SJSA1 (cell line): ENCODE measurements at regions not wholly inside any gene's neighbourhood (a gene's known extent, or its start where the extent isn't known, plus 50 kb on each side); places are given as distances from the start of the nearest gene placed in this dataset.
A peak's percentile ranks its signal among the peaks of the same experiment; 100 is the strongest.

ENCODE experiments used
- DNase-seq, 2 experiments: peaks; one replicate each; pipeline ENCODE4 v3.0.0-alpha.2; 2015 to 2020; ENCODE audit warnings: low spot score in 2 of 2, low read depth in 1 of 2
- H3K27ac ChIP-seq: fragments of 250-450 bp; sonication (Bioruptor Pico); 2 replicates; pipeline ENCODE4 v1.5.1; 2020; ENCODE audit warnings: mild to moderate bottlenecking, moderate library complexity
- H3K27me3 ChIP-seq: fragments of 250-450 bp; sonication (Bioruptor Pico); replicated peaks from 2 replicates; pipeline ENCODE4 v1.5.1; 2020; ENCODE audit warnings: mild to moderate bottlenecking, moderate library complexity
- H3K36me3 ChIP-seq: fragments of 250-450 bp; sonication (Bioruptor Pico); 2 replicates; pipeline ENCODE4 v1.5.1; 2020; ENCODE audit warnings: mild to moderate bottlenecking
- H3K4me1 ChIP-seq: fragments of 250-450 bp; sonication (Bioruptor Pico); replicated peaks from 2 replicates; pipeline ENCODE4 v1.6.1; 2021; ENCODE audit warnings: mild to moderate bottlenecking
- H3K4me3 ChIP-seq: fragments of 250-450 bp; sonication (Bioruptor Pico); 2 replicates; pipeline ENCODE4 v1.5.1; 2020; ENCODE audit warnings: mild to moderate bottlenecking
- H3K9me3 ChIP-seq: fragments of 250-450 bp; sonication (Bioruptor Pico); replicated peaks from 2 replicates; pipeline ENCODE4 v1.5.1; 2020; ENCODE audit warnings: mild to moderate bottlenecking

DNA sequence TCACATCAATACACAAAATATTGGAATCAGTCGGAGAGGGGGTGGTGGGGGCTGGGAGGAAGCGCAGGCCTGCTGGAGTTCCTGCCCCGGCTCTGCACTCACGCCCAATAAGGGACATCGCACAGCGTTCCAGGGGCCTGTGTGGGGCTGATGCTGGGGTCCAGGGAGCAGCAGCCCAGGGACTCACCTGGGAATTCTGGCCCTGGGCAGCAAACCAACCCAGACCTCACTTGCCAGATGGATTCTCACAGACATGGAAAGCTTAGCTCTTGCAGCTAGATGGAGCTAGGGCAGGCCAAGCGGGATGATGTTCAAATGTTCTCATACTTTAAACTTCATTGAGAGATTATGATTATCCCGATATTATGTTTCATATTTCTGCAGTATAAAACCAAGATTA lies 266.6 kb upstream of the TANK start:
- DNase-seq, result no peak
- Histone ChIP-seq H3K9me3 (no peaks in the 10 kb centered on the region), H3K4me3 (no peak overlapping the region), H3K36me3 (no peaks in the 10 kb centered on the region), H3K4me1 (no peaks in the 10 kb centered on the region), H3K27ac (no peak overlapping the region), H3K27me3 (no peaks in the 10 kb centered on the region)

DNA sequence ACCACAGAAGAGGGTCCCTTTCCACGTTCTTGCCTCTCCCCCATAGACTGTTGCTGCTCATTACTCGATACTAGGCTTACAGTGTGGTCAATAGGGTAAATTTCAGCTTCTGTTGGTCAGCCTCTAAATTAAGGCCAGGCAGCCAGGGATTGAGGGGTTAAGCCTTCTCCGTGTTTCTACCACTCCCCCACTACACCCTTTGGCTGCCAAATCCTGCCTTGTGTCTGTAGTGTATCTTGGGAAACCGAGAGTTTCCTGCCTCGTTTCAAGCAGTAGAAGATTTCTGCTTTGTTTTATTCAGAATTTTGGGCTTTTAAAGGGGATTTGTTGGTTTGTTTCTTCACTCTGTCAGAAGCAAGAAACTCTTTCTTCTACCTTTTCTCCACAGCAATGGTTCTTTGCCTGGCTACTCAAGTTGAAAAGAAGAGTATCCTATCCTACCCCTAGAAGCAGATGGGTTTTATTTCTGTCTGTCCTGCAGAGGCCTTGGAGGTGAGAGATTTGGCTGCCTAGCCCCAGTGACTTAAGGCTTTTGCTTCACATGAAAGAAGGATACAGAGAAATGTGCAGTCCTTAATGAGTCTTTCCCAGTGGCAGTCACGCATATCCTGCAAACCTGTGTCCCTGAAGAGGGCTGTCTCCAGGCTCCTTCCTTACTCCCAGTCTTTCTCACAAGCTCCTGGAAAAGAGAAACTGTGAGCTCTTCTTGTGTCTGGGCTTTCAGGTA lies 261.5 kb upstream of the TANK start:
- Histone ChIP-seq H3K27me3 (no peaks in the 10 kb centered on the region), H3K27ac (no peak overlapping the region), H3K4me3 (no peak overlapping the region), H3K9me3 (no peaks in the 10 kb centered on the region), H3K36me3 (no peaks in the 10 kb centered on the region), H3K4me1 (no peaks in the 10 kb centered on the region)
- no peak for DNase-seq

DNA sequence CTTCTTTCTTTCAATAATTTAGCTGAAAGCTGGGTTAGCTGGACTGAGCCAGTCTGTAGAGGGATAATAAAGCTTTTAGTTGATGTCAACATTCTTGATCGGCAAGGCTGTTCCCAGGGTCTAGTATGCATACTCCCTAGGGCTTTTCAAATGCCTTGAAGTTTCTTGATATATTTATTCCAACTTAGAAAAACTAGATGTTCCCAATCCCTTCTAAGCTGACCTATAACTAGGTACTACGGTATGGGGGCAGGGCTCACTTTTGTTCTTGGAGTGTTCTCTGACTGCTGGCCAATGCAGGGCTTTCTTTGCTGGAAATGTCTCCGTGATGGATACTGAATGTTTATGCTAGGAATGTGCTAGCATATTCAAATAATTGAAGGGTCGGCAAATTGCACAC lies 258.6 kb upstream of the TANK start:
- H3K4me3 ChIP-seq, result no peak overlapping the region
- H3K36me3 ChIP-seq, result no peaks in the 10 kb centered on the region
- H3K27me3 ChIP-seq, result no peaks in the 10 kb centered on the region
- H3K4me1 ChIP-seq, result no peaks in the 10 kb centered on the region
- H3K27ac ChIP-seq, result no peak overlapping the region
- no peak for DNase-seq
- no peaks in the 10 kb centered on the region for H3K9me3 ChIP-seq

DNA sequence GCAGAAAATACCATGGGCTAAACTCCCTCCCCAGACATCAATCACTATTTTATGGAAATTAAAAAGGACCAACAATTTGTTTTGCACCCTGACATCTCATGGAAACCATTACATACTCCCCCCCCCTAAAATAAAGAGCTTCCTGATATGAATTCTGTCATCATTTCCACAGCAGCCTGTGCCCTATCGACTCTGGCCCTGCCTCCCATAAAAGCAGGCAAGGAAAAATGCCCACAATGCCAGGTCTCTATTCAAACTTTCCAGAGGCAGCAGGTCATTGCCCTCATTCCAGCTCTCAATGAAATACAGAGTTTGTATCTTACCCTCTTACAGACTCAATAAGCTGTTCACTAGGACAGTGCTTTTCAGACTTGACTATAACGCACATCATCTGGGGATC lies 254.4 kb upstream of the TANK start:
- Histone ChIP-seq H3K4me3 (no peak overlapping the region), H3K27ac (no peak overlapping the region), H3K9me3 (no peaks in the 10 kb centered on the region), H3K36me3 (no peaks in the 10 kb centered on the region), H3K27me3 (no peaks in the 10 kb centered on the region), H3K4me1 (peaks cover 15% of the 10 kb centered on the region)
- DNase-seq, result no peak

DNA sequence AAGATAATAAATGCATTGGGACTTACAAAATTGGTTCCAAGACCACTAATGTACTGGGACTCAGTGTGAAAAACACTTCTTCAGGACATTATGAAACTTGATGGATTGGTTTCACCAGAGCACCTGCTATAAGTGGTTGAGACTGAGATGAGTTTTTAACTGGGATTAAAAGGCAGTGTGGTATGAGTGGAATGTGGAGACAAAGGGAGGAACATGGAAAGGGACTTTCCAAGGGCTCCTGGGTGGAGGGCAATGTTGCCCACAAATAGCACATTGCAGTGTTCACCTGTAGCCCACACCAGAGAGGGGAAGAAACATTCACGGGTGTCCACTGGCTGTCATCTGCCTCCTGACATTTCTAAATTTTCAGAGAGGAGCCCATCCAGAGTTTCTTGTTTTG lies 253.3 kb upstream of the TANK start:
- no peak overlapping the region for H3K27ac ChIP-seq
- H3K4me1 ChIP-seq, result peaks cover 24% of the 10 kb centered on the region
- no peaks in the 10 kb centered on the region for H3K36me3 ChIP-seq
- no peak overlapping the region for H3K4me3 ChIP-seq
- H3K9me3 ChIP-seq, result no peaks in the 10 kb centered on the region
- no peak for DNase-seq
- H3K27me3 ChIP-seq, result no peaks in the 10 kb centered on the region

DNA sequence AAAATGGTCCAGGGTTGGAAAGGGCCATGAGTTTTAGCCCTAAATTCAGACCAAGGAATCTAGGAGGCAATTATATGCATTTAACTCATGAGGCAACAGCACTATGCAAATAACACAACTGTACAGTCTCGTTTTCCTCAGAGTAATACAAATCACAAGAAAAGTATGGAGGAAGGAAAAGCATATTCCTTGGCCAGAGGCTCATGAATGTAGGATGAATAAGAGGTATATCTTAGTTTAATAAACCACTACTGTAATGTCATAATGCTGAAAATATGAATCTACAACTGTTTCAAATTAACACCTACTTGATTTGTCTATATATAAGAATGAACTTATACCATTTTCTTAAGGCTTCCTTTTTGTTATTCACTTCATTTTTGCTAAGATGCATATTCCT lies 252.5 kb upstream of the TANK start:
- DNase-seq, result no peak
- Histone ChIP-seq H3K9me3 (no peaks in the 10 kb centered on the region), H3K4me1 (peaks cover 24% of the 10 kb centered on the region), H3K27ac (no peak overlapping the region), H3K36me3 (no peaks in the 10 kb centered on the region), H3K4me3 (no peak overlapping the region), H3K27me3 (no peaks in the 10 kb centered on the region)

DNA sequence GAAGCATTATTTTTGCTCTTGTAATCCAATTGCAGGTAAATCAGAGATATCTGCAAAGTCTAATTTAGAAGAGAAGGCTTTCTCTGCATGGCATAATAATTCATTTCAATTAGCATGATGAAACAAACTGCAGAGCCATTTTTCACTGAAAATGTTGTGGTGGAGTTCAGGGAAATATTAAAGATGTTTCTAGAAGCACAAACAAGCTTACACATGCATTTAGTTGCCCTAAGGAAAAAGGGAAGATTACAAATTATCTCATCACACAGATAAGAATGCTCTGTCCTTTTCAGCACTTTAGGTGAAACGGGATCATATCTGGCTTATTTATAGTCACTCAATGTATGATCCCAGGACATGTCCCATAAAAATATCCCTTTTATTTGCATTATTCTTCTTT lies 252.1 kb upstream of the TANK start:
- no peaks in the 10 kb centered on the region for H3K36me3 ChIP-seq
- H3K4me3 ChIP-seq, result no peak overlapping the region
- H3K27ac ChIP-seq, result no peak overlapping the region
- no peaks in the 10 kb centered on the region for H3K27me3 ChIP-seq
- H3K9me3 ChIP-seq, result no peaks in the 10 kb centered on the region
- DNase-seq, result no peak
- peaks cover 24% of the 10 kb centered on the region for H3K4me1 ChIP-seq

DNA sequence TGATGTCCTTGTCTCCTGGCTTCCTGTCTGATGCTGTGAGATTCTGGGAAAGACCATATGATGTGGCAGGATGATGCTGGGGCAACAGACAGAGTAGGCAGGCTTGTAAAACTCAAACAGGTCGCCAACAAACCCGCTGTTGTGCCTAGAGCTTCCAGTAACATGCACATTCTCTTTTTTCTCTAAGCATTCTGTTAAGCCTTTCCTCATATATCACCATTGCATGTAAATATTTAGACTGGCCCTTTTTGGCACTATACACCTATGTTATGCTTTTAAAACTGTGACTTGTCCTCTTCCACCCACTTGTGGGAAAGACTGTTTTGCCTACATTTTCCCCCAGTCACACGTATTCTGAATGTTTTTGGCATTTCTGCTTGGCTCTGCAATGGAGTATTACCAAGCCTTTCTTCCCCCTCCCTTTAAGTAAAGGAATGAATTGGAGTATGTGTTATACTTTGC lies 250.4 kb upstream of the TANK start:
- H3K4me1 ChIP-seq, result peaks cover 24% of the 10 kb centered on the region
- H3K9me3 ChIP-seq, result no peaks in the 10 kb centered on the region
- H3K4me3 ChIP-seq, result no peak overlapping the region
- H3K27me3 ChIP-seq, result no peaks in the 10 kb centered on the region
- no peak for DNase-seq
- no peaks in the 10 kb centered on the region for H3K36me3 ChIP-seq
- H3K27ac ChIP-seq, result no peak overlapping the region

DNA sequence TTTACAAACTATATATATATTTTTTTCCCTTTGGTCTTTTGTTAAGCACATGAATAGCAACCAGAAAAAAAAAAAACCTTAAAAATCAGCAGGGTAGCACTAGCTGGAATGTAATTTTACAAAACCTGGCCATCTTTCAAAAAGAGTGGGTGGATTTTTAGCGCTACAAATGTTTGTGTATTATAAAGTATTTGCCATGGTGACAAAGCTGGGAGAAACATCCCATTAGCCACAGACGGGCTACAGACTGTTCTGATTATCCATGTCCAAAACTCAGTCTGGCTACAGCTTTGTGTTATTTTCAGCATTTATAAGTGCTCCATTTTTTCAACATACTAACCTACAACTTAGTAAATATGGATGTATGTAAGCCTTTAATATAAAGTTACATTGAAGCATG lies 249.5 kb upstream of the TANK start:
- H3K4me1 ChIP-seq, result peaks cover 24% of the 10 kb centered on the region
- no peaks in the 10 kb centered on the region for H3K36me3 ChIP-seq
- no peak overlapping the region for H3K4me3 ChIP-seq
- no peaks in the 10 kb centered on the region for H3K27me3 ChIP-seq
- 0 out of 2 replicates have a peak overlapping the region, but pooled peaks have one; percentile 4 for H3K27ac ChIP-seq
- H3K9me3 ChIP-seq, result no peaks in the 10 kb centered on the region
- DNase-seq, result no peak

DNA sequence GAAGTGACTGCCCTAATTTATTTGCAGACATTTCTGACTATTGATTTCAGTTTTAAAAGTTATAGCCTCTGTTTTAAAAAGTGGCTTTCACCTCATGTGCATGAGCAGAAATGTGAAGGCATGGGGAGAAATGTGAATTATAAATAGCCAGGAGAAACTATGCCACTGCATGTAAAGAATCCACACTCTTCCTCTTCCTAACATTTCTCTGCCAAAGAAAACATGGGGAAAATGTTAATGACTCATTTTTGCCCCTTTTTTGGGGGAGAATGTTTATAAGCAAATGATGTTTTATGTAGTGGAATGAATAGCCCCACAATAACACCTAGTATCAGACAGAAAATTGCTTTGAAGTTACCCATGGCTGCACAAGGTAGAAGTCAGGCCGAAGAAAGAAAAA lies 249.0 kb upstream of the TANK start:
- peak in 1 of 2 experiments; percentile 44 for DNase-seq
- 0 out of 2 replicates have a peak overlapping the region, but pooled peaks have one; percentile 4 for H3K27ac ChIP-seq
- H3K36me3 ChIP-seq, result no peaks in the 10 kb centered on the region
- no peaks in the 10 kb centered on the region for H3K27me3 ChIP-seq
- H3K4me1 ChIP-seq, result peaks cover 24% of the 10 kb centered on the region
- H3K4me3 ChIP-seq, result no peak overlapping the region
- H3K9me3 ChIP-seq, result no peaks in the 10 kb centered on the region

DNA sequence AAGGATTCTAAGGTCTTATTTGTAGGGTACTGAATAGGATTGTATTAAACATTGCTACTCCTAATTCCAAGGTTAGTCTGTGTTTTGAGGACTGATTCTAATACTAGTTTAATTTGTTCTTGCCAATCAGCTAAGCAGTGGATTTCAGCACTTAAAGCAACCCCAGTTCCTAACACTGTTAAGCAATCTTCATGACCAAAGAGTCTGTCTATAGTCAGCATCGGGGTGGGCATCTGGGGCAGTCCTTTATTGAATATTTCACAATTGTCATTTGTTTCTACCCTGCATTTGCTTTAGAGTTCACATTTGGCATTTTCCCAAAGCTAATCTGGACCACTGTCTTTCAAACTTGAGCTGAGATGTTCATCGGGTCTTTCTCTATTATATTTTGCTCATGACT lies 248.0 kb upstream of the TANK start:
- Histone ChIP-seq H3K4me3 (no peak overlapping the region), H3K27me3 (no peaks in the 10 kb centered on the region), H3K9me3 (no peaks in the 10 kb centered on the region), H3K4me1 (peaks cover 20% of the 10 kb centered on the region), H3K27ac (no peak overlapping the region), H3K36me3 (no peaks in the 10 kb centered on the region)
- no peak for DNase-seq

DNA sequence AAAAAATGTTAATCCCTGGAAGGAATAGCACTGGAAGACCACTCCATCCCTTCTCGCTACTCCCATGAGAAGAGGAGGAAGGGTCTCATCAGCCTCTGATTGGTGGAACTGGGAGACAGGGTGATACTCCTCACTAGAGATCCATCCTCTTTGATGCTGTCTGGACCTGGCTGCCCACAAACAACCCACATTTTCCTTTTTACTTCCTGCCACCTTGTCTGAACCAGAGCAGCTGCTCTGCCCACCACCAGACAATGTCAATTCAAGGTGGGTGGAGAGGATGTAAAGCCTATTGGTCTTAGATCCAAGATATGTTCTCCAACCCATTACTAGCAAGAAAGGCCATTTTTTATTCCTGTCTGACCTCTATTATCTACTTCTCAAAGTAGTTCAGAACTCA lies 246.9 kb upstream of the TANK start:
- Histone ChIP-seq H3K4me3 (no peak overlapping the region), H3K4me1 (peaks cover 25% of the 10 kb centered on the region), H3K27ac (no peak overlapping the region), H3K36me3 (no peaks in the 10 kb centered on the region), H3K9me3 (no peaks in the 10 kb centered on the region), H3K27me3 (no peaks in the 10 kb centered on the region)
- no peak for DNase-seq

DNA sequence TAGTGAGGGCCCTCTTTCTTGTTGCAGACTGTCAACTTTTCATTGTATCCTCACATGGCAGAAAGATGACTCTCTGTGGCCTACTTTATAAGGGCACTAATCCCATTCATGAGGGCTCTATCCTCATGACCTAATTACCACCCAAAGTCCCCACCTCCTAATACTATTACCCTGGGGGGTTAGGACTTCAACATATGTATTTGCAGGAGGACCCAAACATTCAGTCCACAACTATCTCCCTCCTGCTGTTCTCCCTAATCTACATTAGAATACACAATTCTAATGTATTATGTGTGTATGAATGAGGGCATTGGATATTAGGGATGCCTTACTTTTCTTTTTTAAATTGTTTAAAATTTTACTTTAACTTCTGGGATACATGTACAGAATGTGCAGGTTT lies 246.0 kb upstream of the TANK start:
- Histone ChIP-seq H3K4me3 (no peak overlapping the region), H3K27me3 (no peaks in the 10 kb centered on the region), H3K9me3 (no peaks in the 10 kb centered on the region), H3K4me1 (peaks cover 27% of the 10 kb centered on the region), H3K27ac (no peak overlapping the region), H3K36me3 (no peaks in the 10 kb centered on the region)
- no peak for DNase-seq

DNA sequence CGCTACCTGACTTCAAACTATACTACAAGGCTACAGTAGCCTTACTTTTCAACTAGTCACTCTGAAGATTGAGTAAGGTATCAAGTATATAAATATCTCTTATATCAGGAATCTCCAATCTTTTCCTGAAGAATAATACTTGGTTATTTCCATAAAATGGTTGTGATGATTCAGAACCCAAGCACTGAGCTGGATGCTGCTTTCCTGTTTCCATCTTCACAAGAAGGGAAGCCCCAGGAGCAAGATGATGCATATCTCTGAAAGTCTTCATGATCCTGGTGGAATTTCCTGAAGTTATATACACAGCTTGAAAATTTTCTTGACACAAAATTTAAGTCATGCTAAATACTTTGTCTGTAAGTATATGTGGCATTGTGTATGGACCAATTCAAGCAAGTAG lies 243.9 kb upstream of the TANK start:
- H3K36me3 ChIP-seq, result no peaks in the 10 kb centered on the region
- no peak overlapping the region for H3K27ac ChIP-seq
- no peak overlapping the region for H3K4me3 ChIP-seq
- H3K9me3 ChIP-seq, result no peaks in the 10 kb centered on the region
- no peaks in the 10 kb centered on the region for H3K27me3 ChIP-seq
- peaks cover 27% of the 10 kb centered on the region for H3K4me1 ChIP-seq
- DNase-seq, result no peak

DNA sequence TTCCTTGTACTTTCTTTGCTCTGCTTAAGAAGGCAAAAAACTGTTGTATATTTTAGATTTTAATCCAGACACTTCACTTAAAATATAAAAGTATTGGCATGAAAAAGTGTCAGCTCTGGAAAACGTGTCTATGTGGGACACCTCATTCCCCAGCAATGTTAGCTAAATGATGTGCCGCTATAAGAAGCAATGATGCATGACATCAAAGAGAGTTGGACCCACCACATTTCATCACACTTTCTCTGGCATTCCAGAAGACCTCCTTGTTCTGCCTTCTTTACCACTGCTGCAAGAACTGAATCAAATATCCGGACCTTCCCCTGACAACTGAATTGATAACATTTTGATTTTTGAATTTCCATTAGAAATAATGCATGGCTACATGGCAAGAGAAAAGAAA lies 242.4 kb upstream of the TANK start:
- Histone ChIP-seq H3K36me3 (no peaks in the 10 kb centered on the region), H3K27me3 (no peaks in the 10 kb centered on the region), H3K4me3 (no peak overlapping the region), H3K27ac (no peak overlapping the region), H3K4me1 (peaks cover 36% of the 10 kb centered on the region), H3K9me3 (no peaks in the 10 kb centered on the region)
- no peak for DNase-seq
